ENCODE measurements at regions not wholly inside any gene's neighbourhood (a gene's known extent, or its start where the extent isn't known, plus 50 kb on each side); places are given as distances from the start of the nearest gene placed in this dataset.

DNA sequence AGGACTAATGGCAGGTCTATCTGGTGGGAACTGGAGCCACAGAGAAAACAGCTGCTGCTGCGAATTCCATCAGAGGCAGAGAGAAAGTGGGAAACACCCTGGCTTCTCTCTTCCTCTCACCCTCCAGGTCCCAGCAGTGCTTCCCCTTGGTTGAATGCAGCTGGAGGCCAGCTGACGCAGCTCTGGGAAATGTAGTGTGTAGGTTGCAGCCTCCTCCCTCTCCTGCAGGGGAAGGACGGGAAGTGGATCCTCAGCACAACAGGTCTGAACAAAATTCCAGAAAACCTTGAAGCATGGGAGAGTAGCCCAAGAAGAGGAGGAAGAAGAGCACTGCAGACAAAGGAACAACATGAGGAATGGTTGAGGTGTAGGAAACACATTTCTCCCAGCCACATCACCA, 67.8 kb upstream of the MMP2 start:
- H3F3A ChIP-seq (replicated peaks; ENCODE audit: low read depth) = no peaks in the 10 kb centered on the region
- H3K36me3 ChIP-seq (ENCODE audit: insufficient read depth) = no peaks in the 10 kb centered on the region
- Mint-ChIP-seq H3K36me3 (ENCODE audit: low read depth) (no peaks in the 10 kb centered on the region), H3K4me3 (no peak overlapping the region), H3K27ac (no peak overlapping the region), H3K27me3 (ENCODE audit: insufficient read depth, low read depth, poor library complexity) (peaks cover 6% of the 10 kb centered on the region), H3K9me3 (no peaks in the 10 kb centered on the region), H3K4me1 (peaks cover 3% of the 10 kb centered on the region; the same call in 1 of the 3 replicates)
- H3K4me3 ChIP-seq = no peak overlapping the region
- H2AFZ ChIP-seq = no peak overlapping the region
- no peak for DNase-seq (ENCODE audit: low spot score)
- peaks cover 8% of the 10 kb centered on the region for H3K9me2 ChIP-seq (ENCODE audit: insufficient read depth)
- no peaks in the 10 kb centered on the region for H4K20me1 ChIP-seq (replicated peaks; ENCODE audit: insufficient read depth)
- no peaks in the 10 kb centered on the region for H3K4me1 ChIP-seq (ENCODE audit: insufficient read depth)
- H3K27ac ChIP-seq (ENCODE audit: low read depth) = no peak overlapping the region
- peak; percentile 45 for ATAC-seq
- H3K27me3 ChIP-seq (ENCODE audit: insufficient read depth) = no peaks in the 10 kb centered on the region
- TF ChIP-seq NANOG (IDR thresholded peaks at IDR 0.05; ENCODE audit: borderline replicate concordance) (no peak), ZNF331 (CRISPR knock-in tag; IDR thresholded peaks at IDR 0.05; ENCODE audit: low read depth) (no peak), ZNF114 (CRISPR knock-in tag; IDR thresholded peaks at IDR 0.05) (no peak), ZNF462 (CRISPR knock-in tag; IDR thresholded peaks at IDR 0.05) (no peak), STAT1 (IDR thresholded peaks at IDR 0.05; ENCODE audit: unreplicated experiment) (no peak), CTCF (conservative IDR thresholded peaks at IDR 0.05; ENCODE audit: low read depth in 2 of 2) (no peak), POLR2AphosphoS5 (IDR thresholded peaks at IDR 0.05; ENCODE audit: low read depth) (no peak), CREB1 (CRISPR knock-in tag; IDR thresholded peaks at IDR 0.05; ENCODE audit: low read depth) (no peak), EZH2 (IDR thresholded peaks at IDR 0.05; ENCODE audit: low read depth, unreplicated experiment) (no peak), JUNB (IDR thresholded peaks at IDR 0.05; ENCODE audit: unreplicated experiment) (no peak), REST (IDR thresholded peaks at IDR 0.05; ENCODE audit: unreplicated experiment) (no peak), EZH2phosphoT487 (IDR thresholded peaks at IDR 0.05; ENCODE audit: unreplicated experiment) (no peak)
- TF ChIP-seq, protein P1, sequence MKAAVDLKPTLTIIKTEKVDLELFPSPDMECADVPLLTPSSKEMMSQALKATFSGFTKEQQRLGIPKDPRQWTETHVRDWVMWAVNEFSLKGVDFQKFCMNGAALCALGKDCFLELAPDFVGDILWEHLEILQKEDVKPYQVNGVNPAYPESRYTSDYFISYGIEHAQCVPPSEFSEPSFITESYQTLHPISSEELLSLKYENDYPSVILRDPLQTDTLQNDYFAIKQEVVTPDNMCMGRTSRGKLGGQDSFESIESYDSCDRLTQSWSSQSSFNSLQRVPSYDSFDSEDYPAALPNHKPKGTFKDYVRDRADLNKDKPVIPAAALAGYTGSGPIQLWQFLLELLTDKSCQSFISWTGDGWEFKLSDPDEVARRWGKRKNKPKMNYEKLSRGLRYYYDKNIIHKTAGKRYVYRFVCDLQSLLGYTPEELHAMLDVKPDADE (IDR thresholded peaks at IDR 0.05) = no peak
- no peaks in the 10 kb centered on the region for H3K79me2 ChIP-seq (replicated peaks; ENCODE audit: insufficient read depth)
- H3K4me2 ChIP-seq = no peak overlapping the region

Data from GM23338 (cell line).